C4-2B (cell line): ENCODE measurements at regions not wholly inside any gene's neighbourhood (a gene's known extent, or its start where the extent isn't known, plus 50 kb on each side); places are given as distances from the start of the nearest gene placed in this dataset.

ENCODE experiments used
- ZFX ChIP-seq: fragments of 450-650 bp; IDR thresholded peaks from 2 replicates; pipeline ENCODE4 v1.6.1; 2017
- TF ChIP-seq, protein P1 (sequence below): fragments of 450-650 bp; conservative IDR thresholded peaks from 2 replicates; pipeline ENCODE4 v1.5.1; 2017; ENCODE audit warnings: mild to moderate bottlenecking

DNA sequence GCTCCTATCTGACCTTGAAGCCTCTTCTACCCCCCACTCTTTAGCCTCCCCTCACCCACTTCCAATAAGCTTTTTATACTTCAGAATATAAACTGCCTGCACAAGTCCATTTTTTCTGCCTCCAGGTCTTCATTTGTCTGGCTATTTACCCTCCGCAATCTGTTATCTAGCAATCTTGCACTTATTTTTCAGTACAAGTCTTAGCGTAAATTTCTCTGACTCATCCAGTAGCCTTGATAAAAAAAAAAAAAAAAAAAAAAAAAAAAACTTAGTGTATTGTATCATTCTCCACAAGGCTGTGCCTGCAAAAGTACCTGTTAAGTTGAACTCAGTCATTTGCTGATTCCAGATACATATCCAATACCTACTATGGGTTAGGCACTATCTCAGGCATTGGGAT, 219.5 kb upstream of the DKK2 start:
- TF ChIP-seq, protein P1, sequence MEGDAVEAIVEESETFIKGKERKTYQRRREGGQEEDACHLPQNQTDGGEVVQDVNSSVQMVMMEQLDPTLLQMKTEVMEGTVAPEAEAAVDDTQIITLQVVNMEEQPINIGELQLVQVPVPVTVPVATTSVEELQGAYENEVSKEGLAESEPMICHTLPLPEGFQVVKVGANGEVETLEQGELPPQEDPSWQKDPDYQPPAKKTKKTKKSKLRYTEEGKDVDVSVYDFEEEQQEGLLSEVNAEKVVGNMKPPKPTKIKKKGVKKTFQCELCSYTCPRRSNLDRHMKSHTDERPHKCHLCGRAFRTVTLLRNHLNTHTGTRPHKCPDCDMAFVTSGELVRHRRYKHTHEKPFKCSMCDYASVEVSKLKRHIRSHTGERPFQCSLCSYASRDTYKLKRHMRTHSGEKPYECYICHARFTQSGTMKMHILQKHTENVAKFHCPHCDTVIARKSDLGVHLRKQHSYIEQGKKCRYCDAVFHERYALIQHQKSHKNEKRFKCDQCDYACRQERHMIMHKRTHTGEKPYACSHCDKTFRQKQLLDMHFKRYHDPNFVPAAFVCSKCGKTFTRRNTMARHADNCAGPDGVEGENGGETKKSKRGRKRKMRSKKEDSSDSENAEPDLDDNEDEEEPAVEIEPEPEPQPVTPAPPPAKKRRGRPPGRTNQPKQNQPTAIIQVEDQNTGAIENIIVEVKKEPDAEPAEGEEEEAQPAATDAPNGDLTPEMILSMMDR, result no peak
- no peak for TF ChIP-seq ZFX
